Fibroblast of the aortic adventitia (primary cell): ENCODE measurements at regions not wholly inside any gene's neighbourhood (a gene's known extent, or its start where the extent isn't known, plus 50 kb on each side); places are given as distances from the start of the nearest gene placed in this dataset.

Source experiments
- DNase-seq: peaks from one replicate; pipeline ENCODE4 v3.0.0-alpha.2; 2010; ENCODE audit warnings: low read depth
- H3K4me3 ChIP-seq: 2 replicates; pipeline ENCODE4 v1.5.1; 2011; ENCODE audit warnings: low read depth, mild to moderate bottlenecking, control low read depth, low read length, moderate library complexity
- CTCF ChIP-seq: IDR thresholded peaks from 2 replicates; pipeline ENCODE4 v1.5.1; 2011; ENCODE audit warnings: mild to moderate bottlenecking, low read length, control low read depth, inconsistent platforms; ENCODE audit not compliant: insufficient read depth

- DNase-seq, result no peak
- no peak overlapping the region for H3K4me3 ChIP-seq
- no peak for TF ChIP-seq CTCF
Observed at GRCh38 chr6:23077772-23078171, 508.4 kb downstream of the HDGFL1 start.

- TF ChIP-seq CTCF, result peak; percentile 25
- no peak for DNase-seq
- no peak overlapping the region for H3K4me3 ChIP-seq
Observed at GRCh38 chr6:23081701-23082100, 512.3 kb downstream of the HDGFL1 start.

DNA sequence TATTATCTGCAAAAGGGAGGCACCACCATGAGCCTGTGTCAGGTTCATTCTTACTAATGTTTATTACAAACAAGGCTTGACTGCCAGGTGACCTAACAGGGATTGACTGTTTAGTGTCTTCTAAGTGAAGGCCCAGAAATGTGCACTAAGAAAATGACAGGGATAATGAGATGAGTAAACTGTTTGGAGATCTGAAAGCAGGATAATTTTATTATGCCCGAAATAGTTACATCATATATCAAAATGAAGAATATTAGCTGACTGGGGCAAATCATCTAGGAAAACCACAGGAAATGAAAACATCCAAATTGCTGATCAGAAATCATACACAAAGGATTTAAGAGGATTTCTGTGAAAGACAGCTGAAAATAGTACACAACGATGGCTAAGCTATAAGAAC lies 516.7 kb downstream of the HDGFL1 start:
- TF ChIP-seq CTCF, result no peak
- DNase-seq, result no peak
- no peak overlapping the region for H3K4me3 ChIP-seq

DNA sequence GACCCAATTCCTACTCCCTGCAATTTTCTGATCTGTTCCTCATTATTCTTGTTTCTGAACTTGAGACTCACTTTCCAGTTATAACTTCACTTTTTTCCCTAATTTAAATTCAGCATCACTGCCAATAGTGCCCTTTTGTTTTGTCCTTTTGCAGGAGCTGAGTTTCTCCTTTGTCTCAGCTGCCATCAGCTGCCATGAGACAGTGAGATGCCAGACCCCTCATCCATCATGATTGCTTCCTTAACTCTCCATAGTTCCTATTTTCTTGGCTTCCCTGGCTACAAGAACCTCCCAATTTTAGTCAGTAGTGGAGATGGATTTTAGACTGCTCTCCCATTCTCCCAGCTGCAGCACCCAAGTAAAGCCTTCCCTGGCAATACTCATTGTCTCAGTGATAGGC lies 518.1 kb downstream of the HDGFL1 start:
- no peak for DNase-seq
- no peak for TF ChIP-seq CTCF

GRCh38 chr6:23088761-23089160 lies 519.4 kb downstream of the HDGFL1 start:
- H3K4me3 ChIP-seq, result no peak overlapping the region
- TF ChIP-seq CTCF, result no peak
- no peak for DNase-seq

More for the DNA sequence above, 518.1 kb downstream of the HDGFL1 start:
- H3K4me3 ChIP-seq, result no peak overlapping the region

DNA sequence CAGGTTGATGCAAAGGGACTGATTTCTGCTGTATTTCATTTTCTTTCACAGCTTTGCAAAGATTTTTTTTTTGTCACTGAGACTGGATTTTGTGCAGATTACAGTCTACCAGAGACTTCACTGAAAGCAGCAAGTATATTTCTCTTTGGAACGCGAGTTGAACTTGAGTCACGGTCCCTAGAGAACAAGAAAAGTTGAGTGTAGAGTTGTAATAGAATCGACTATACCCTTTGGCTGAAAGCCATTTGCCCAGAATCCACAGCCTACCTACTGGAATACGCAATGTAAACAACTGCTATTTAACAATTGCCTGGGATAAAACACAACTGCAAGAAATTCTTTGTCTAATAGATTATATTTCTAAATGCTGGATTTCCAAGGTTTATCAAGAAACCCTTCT lies 520.6 kb downstream of the HDGFL1 start:
- peak; percentile 1 for DNase-seq
- TF ChIP-seq CTCF, result no peak
- H3K4me3 ChIP-seq, result no peak overlapping the region

DNA sequence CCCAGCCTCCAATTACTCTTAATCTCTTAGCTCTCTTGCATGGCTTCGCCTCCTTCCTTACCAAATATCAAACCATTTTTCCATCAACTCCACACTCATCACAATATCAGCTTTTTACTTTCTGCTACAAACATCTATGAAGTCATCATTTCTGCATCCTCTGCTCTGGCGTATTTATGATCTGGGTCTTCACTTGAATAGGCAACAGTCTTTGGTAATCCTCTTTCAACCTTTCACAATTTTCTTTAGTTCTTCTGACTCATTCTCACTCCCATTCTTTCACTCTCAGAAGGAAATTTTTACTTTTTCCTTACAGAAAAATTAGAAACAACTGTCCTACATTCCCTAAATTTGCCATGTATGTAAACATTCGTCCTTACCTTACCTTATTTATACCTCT lies 522.4 kb downstream of the HDGFL1 start:
- no peak for TF ChIP-seq CTCF
- no peak overlapping the region for H3K4me3 ChIP-seq
- no peak for DNase-seq
